Left lung (tissue), 4 donors: ENCODE measurements at regions not wholly inside any gene's neighbourhood (a gene's known extent, or its start where the extent isn't known, plus 50 kb on each side); places are given as distances from the start of the nearest gene placed in this dataset.

ENCODE experiments used
- ATAC-seq: fragments of 200-7000 bp; cut with Tn5 transposase; one replicate; pipeline ENCODE4 v1.9.1; 2020; ENCODE audit warnings: moderate library complexity
- DNase-seq, 4 donors: peaks; one replicate each; pipeline ENCODE4 v3.0.0-alpha.2; 2013 to 2020
- H3K27ac ChIP-seq, 2 donors: fragments of 200-600 bp; sonication (generic) in 1 of 2; one replicate each; pipeline versions ENCODE4 v1.5.0 to v1.8.0; 2020 to 2021
- H3K27me3 ChIP-seq, 2 donors: fragments of 200-600 bp; sonication (generic) in 1 of 2; one replicate each; pipeline versions ENCODE4 v1.5.0 to v1.8.0; 2020 to 2021
- H3K36me3 ChIP-seq, 2 donors: fragments of 200-600 bp; sonication (generic) in 1 of 2; one replicate each; pipeline versions ENCODE4 v1.5.0 to v1.8.0; 2020 to 2021
- H3K4me1 ChIP-seq, 2 donors: fragments of 200-600 bp; one replicate each; pipeline ENCODE4 v1.8.0; 2021
- H3K4me3 ChIP-seq, 2 donors: fragments of 200-600 bp; sonication (generic) in 1 of 2; one replicate each; pipeline versions ENCODE4 v1.5.0 to v1.8.0; 2020 to 2021; ENCODE audit warnings: mild to moderate bottlenecking in 1 of 2
- H3K9me3 ChIP-seq, 2 donors: fragments of 200-600 bp; sonication (generic) in 1 of 2; one replicate each; pipeline versions ENCODE4 v1.5.0 to v1.8.0; 2020 to 2021
- intact Hi-C, 2 donors: fragments of 100-400 bp; cut with DNase I; formaldehyde crosslinking; loops; one replicate each; pipeline versions ENCODE4 v1.11.2 to v1.14.2; 2022
- TF ChIP-seq, protein P1 (sequence below), 2 donors: fragments of 200-600 bp; sonication (generic) in 1 of 2; IDR thresholded peaks; one replicate each; pipeline versions ENCODE4 v1.5.0 to v1.8.0; 2021; ENCODE audit warnings: antibody characterized with exemption in 2 of 2
- donor health status: DM: no; HTN: yes; CAD: no.
- donor health status: DM: no; HTN: no; CAD: no.

DNA sequence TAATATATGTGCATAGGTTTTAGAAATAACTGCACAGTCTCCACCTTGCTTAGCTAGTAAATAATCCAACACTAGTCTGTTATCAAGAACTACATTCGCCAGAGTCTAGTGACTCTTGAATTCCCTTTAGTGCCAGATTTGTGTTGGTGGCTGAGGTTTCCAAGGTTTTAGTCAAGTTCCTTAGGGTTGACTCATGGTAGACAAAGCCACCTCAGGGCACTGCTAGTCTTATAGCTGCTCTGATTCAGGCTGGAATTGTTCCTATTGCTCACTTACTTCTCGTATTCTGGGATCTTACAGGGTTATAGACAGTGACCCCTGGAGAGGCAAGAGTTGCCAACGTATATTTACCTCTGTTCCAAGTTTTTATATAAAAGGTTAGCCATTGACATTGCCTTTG, 1369.8 kb upstream of the CDH9 start:
- TF ChIP-seq, protein P1, sequence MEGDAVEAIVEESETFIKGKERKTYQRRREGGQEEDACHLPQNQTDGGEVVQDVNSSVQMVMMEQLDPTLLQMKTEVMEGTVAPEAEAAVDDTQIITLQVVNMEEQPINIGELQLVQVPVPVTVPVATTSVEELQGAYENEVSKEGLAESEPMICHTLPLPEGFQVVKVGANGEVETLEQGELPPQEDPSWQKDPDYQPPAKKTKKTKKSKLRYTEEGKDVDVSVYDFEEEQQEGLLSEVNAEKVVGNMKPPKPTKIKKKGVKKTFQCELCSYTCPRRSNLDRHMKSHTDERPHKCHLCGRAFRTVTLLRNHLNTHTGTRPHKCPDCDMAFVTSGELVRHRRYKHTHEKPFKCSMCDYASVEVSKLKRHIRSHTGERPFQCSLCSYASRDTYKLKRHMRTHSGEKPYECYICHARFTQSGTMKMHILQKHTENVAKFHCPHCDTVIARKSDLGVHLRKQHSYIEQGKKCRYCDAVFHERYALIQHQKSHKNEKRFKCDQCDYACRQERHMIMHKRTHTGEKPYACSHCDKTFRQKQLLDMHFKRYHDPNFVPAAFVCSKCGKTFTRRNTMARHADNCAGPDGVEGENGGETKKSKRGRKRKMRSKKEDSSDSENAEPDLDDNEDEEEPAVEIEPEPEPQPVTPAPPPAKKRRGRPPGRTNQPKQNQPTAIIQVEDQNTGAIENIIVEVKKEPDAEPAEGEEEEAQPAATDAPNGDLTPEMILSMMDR (IDR thresholded peaks at IDR 0.05) = no peak
- ATAC-seq = peak; percentile 95
- Histone ChIP-seq H3K4me1 (no peaks in the 10 kb centered on the region), H3K27ac (no peak overlapping the region), H3K27me3 (no peaks in the 10 kb centered on the region), H3K36me3 (no peaks in the 10 kb centered on the region), H3K9me3 (peaks cover 0 to 29% of the 10 kb centered on the region in 2 donors), H3K4me3 (no peak overlapping the region)
- no peak for DNase-seq
- intact Hi-C loops = no loop called here

- intact Hi-C loops = no loop called here
- Histone ChIP-seq H3K9me3 (peaks cover 0 to 14% of the 10 kb centered on the region in 2 donors), H3K27me3 (no peaks in the 10 kb centered on the region), H3K27ac (no peak overlapping the region), H3K36me3 (no peaks in the 10 kb centered on the region), H3K4me1 (no peaks in the 10 kb centered on the region), H3K4me3 (no peak overlapping the region)
- TF ChIP-seq, protein P1 (IDR thresholded peaks at IDR 0.05) = no peak
- DNase-seq (peak in 1 of 4 donors; percentile 51), ATAC-seq (no peak)
Observed at GRCh38 chr5:28404363-28405071, 1366.1 kb upstream of the CDH9 start.

GRCh38 chr5:28403846-28404245, 1365.5 kb upstream of the CDH9 start:
- Histone ChIP-seq H3K27me3 (no peaks in the 10 kb centered on the region), H3K9me3 (peaks cover 0 to 14% of the 10 kb centered on the region in 2 donors), H3K4me1 (no peaks in the 10 kb centered on the region), H3K4me3 (no peak overlapping the region), H3K36me3 (no peaks in the 10 kb centered on the region), H3K27ac (no peak overlapping the region)
- intact Hi-C loops = no loop called here
- ATAC-seq (no peak), DNase-seq (no peak)
- TF ChIP-seq, protein P1 (IDR thresholded peaks at IDR 0.05) = no peak

- Histone ChIP-seq H3K36me3 (no peaks in the 10 kb centered on the region), H3K4me1 (no peaks in the 10 kb centered on the region), H3K9me3 (peaks cover 0 to 14% of the 10 kb centered on the region in 2 donors), H3K4me3 (no peak overlapping the region), H3K27ac (no peak overlapping the region), H3K27me3 (no peaks in the 10 kb centered on the region)
- no peak for ATAC-seq
- intact Hi-C loops = no loop called here
- DNase-seq = no peak
- TF ChIP-seq, protein P1 (IDR thresholded peaks at IDR 0.05) = no peak
Observed at GRCh38 chr5:28402590-28403301, 1364.4 kb upstream of the CDH9 start.

DNA sequence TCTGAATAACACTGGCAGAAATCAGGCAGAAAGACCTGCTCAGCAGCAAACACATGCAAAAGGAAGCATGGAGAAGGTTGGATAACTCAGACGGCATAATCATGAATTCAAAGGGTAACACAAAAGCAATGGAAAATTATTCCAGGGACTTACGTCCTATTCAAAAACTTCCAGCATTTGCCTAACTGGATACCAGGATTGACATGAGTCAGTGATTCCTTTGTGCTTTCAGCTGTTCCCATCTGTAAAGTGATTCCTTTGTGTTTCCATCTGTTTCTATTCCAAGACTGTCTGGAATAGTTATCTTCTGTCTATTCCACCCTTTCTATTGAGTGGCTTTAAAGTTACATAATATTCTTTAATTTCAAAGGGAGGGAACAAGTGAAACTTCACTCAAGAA, 1361.7 kb upstream of the CDH9 start:
- TF ChIP-seq, protein P1 (IDR thresholded peaks at IDR 0.05) = no peak
- H3K36me3 ChIP-seq = no peaks in the 10 kb centered on the region
- no peaks in the 10 kb centered on the region for H3K27me3 ChIP-seq
- H3K27ac ChIP-seq = no peak overlapping the region
- peaks cover 0 to 12% of the 10 kb centered on the region in 2 donors for H3K9me3 ChIP-seq
- DNase-seq (no peak), ATAC-seq (no peak)
- intact Hi-C loops = no loop called here
- no peaks in the 10 kb centered on the region for H3K4me1 ChIP-seq
- no peak overlapping the region for H3K4me3 ChIP-seq
